NCI-H2081 (cell line): ENCODE measurements at regions not wholly inside any gene's neighbourhood (a gene's known extent, or its start where the extent isn't known, plus 50 kb on each side); places are given as distances from the start of the nearest gene placed in this dataset.

Experiments used
- DNase-seq, 2 experiments: peaks; one replicate each; lab custom pipeline; 2025; lab: John Stamatoyannopoulos, UW

DNA sequence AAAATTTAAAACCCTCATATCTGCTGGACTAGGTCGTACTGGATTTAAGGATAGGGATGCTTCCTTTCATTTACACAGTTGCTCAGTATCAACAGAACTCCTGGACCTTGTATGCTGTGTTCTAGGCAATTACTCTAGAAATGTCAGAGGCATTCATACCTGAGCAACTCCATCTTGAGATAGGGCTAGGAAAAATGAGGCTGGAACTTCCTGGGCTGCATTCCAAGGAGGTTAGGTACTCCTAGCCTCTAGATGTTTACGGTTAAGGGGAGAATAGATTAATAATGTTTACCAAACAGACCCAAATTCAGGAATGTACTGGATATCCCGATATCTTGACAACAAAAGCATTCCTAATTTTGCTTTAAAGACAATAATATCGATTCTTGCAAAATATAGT, 84.7 kb upstream of the NLGN4X start:
- no peak for DNase-seq

DNA sequence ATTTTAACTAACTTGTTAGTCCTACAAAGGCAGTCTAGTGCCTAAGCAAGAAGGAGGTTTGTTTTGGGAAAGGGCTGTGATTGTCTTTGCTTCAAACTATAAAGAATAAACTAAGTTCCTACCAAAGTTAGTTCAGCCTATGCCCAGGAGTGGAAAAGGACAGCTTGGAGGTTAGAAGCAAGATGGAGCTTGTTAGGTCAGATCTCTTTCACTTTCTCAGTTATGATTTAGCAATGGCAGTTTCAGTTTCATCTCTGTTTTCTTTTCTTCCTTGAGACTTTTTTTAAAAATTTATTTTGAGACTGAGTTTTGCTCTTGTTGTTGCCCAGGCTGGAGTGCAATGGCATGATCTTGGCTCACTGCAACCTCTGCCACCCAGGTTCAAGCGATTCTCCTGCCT, 82.9 kb upstream of the NLGN4X start:
- no peak for DNase-seq

DNA sequence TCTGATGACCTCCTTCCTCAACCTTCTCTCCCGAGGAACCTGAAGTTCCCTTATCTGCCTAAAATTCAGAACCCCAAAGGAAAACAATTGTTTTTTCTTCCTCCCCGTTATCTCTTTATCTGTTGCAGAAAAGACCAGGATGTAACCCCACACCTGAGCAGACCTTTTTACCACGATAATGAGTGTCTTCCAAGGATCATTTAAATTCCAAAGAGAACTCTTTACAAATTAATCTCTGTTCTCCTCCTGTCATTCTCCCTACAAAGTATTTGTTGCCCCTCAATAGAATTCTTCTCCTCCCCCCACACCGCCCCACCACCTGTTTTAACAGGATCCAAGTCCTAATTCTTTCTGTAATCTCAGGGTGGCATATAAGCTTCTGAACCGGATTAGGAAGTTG, 78.5 kb upstream of the NLGN4X start:
- DNase-seq, result no peak

DNA sequence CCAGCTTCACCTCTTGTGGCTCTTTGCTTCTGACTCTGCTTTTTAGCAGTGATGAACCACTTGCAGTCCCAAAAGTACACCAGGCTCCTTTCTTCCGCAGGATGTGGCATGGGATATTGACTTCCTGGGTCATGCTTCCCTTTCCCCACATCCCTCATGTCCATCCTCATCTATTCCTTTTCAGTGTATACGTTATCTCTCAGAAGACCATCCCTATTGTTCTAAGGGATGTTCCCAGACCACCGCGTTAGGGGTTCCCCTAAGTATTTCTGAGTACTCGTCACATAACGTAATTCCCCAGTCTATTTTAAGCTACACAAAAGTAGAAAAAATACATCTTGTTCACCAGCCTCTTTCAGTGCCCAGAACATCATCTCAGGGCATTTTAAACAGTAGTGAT, 71.1 kb upstream of the NLGN4X start:
- no peak for DNase-seq

DNA sequence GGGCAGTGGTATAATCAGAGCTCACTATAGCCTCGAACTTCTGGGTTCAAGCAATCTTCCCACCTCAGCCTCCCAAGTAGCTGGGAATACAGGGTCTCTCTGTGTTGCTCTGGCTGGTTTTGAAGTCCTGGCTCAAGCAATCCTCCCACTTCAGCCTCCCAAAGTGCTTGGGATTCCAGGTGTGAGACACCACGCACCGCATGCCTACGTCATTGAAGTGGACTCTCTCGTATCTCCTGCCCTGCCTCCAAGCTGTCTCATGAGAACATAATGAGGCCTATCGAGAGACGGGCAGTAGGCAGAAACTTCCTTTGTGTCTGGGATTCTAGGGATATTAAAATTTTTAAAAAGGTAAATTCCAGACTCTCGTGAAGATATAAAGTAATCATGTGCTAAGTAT, 65.0 kb upstream of the NLGN4X start:
- no peak for DNase-seq

DNA sequence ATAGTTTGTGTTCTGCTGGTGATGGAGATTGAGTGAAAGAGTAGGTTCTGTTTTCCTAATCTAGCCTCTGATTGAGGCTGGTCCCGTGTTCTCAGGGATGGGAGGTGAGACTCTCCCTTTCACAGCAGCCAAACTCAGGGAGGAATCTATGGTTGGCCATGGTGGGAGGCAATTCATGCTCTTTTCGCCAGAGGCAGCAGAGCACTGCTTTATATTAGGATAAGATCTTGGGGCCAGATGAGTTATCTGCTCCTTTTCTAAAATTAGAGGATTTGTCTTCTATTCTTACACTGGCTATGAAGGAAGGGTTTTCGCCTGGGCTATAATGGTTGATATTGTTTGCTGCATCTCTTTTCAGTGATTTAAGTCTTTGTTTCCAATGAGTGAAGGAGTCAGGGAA, 63.9 kb upstream of the NLGN4X start:
- DNase-seq, result no peak

DNA sequence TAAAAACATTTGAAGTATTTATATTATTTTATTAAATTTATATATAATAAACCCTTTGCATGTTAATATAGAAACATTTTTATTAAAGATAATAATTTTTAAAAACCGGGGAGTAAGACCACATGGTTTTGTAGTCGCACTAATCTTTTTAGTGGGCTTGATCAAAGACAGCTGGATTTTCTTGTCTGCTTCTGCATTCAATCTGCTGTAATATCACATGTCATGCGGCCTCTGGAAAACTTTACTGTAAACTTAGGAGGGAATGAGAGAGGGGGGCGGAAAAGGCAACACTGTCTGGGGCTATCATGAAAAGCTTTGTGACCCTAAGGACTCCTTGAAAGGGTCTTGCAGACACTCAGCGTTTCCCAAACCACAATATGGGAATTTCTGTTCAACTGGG, 62.8 kb upstream of the NLGN4X start:
- no peak for DNase-seq

DNA sequence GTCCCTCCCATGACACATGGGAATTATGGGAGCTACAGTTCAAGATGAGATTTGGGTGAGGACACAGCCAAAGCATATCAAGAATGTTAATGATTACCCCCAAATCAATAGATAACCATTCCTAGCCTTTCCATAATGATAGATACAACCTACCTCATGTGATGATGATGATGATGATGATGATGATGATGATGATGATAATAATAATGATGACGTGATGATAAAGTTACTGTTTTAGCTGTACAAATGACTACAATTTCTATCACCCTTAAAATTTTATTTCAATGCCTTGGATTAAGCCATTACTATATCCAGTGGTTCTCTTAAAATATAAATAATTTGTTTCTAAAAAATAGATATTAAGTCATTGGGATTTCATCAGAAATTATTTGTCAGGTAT, 55.2 kb upstream of the NLGN4X start:
- no peak for DNase-seq

DNA sequence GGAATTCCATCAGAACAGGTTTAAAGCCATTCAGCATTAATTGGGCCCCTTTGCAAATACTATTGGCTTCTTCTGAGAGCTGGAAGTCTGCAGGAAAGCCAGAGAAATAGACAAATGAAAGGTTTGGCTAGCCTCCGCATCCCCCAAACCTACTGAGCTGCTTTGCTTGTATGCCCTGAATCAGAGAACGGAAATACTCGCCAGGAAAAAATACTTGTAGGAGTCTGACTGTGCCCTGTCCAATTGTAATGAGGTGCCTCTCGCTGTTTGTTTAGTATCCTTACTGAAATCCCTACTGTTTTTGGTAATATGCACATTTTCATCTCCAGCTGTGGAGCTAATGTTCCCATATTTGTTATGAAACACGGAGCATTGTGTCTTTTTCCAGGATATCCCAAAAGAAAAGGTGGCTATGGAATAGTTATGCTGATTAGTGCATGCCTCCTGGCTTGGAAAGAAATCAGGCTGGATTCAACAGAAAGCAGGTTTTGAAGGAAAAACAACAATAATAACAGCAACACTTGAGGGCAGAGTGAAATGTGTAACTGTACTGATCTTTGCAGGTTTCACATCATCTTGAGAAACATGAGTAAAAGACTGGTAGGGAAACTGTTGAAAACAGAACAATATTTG, 50.7 kb upstream of the NLGN4X start:
- DNase-seq, result no peak
